ENCODE measurements at regions not wholly inside any gene's neighbourhood (a gene's known extent, or its start where the extent isn't known, plus 50 kb on each side); places are given as distances from the start of the nearest gene placed in this dataset.

DNA sequence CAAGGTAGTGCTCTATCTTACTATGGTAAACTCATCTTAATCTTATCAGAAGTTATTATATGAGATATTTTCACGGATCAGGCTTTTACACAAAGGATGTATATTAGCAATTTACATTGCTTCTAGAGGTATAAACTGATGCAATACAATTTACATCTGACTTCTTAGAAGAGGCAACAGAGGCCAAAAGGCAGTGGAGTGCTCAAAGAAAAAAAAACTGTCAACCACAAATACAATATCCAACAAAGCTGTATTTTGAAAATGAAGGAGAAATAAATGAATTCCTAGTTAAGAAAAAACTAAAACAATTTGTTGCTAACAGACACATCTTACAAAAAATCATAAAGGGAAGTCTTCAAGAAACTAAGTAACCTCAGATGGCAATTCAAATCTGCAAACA is 1031.5 kb upstream of the CNTNAP5 start (continued):
- TF ChIP-seq KDM5A (IDR thresholded peaks at IDR 0.05; ENCODE audit: low read length) (no peak), CHD1 (IDR thresholded peaks at IDR 0.05; ENCODE audit: low read depth, low read length) (no peak)
